SK-N-SH (cell line): ENCODE measurements at regions not wholly inside any gene's neighbourhood (a gene's known extent, or its start where the extent isn't known, plus 50 kb on each side); places are given as distances from the start of the nearest gene placed in this dataset.

Source experiments
- CTCF ChIP-seq: fragments of 200-600 bp; sonication (generic); IDR thresholded peaks from 2 replicates; pipeline ENCODE4 v1.6.1; 2017; ENCODE audit warnings: antibody characterized with exemption, mild to moderate bottlenecking, moderate library complexity
- EP300 ChIP-seq, 2 experiments: IDR thresholded peaks; 2 replicates each; pipeline versions ENCODE4 v1.4.0 to v1.6.1; 2012; ENCODE audit warnings: borderline replicate concordance in 1 of 2, low read depth in 1 of 2, low read length in 1 of 2
- GABPA ChIP-seq: IDR thresholded peaks from 2 replicates; pipeline ENCODE4 v1.4.0; 2012; ENCODE audit warnings: low read depth, mild to moderate bottlenecking
- MAX ChIP-seq: IDR thresholded peaks from 2 replicates; pipeline ENCODE4 v1.4.0; 2012; ENCODE audit warnings: low read depth
- POLR2AphosphoS5 ChIP-seq: IDR thresholded peaks from 2 replicates; pipeline ENCODE4 v1.6.1; 2012; ENCODE audit warnings: low read depth, low read length
- RFX5 ChIP-seq: IDR thresholded peaks from 2 replicates; pipeline ENCODE4 v1.6.1; 2012; ENCODE audit warnings: mild to moderate bottlenecking, improper control_type of control experiment, low read length
- SMC3 ChIP-seq: IDR thresholded peaks from 2 replicates; pipeline ENCODE4 v1.6.1; 2012; ENCODE audit warnings: low read depth, low read length, improper control_type of control experiment

- TF ChIP-seq CTCF (no peak), EP300 (IDR thresholded peaks at IDR 0.05; ENCODE audit: borderline replicate concordance in 1 of 2, low read depth in 1 of 2, low read length in 1 of 2) (no peak), MAX (no peak), POLR2AphosphoS5 (no peak), SMC3 (no peak), GABPA (no peak), RFX5 (no peak)
Measured at GRCh38 chr15:35271371-35272043, 186.4 kb upstream of the NANOGP8 start.
